Smooth muscle cell of the brain vasculature (primary cell): ENCODE measurements at regions not wholly inside any gene's neighbourhood (a gene's known extent, or its start where the extent isn't known, plus 50 kb on each side); places are given as distances from the start of the nearest gene placed in this dataset.

Experiments used
- DNase-seq: peaks from one replicate; pipeline ENCODE4 v3.0.0-alpha.2; 2012; ENCODE audit warnings: low read depth, low spot score

GRCh38 chr10:36302086-36302485 lies 660.0 kb upstream of the FZD8 start:
- DNase-seq = no peak

- no peak for DNase-seq
Observed at GRCh38 chr10:36301539-36301938, 659.4 kb upstream of the FZD8 start.

GRCh38 chr10:36301139-36301538 lies 659.0 kb upstream of the FZD8 start:
- no peak for DNase-seq

- DNase-seq = no peak
Observed at GRCh38 chr10:36283827-36284226, 641.7 kb upstream of the FZD8 start.

- no peak for DNase-seq
Observed at GRCh38 chr10:36281831-36282331, 639.8 kb upstream of the FZD8 start.

- no peak for DNase-seq
Observed at GRCh38 chr10:36280890-36281499, 638.9 kb upstream of the FZD8 start.

GRCh38 chr10:36280321-36280741 lies 638.2 kb upstream of the FZD8 start:
- DNase-seq = no peak

- no peak for DNase-seq
Observed at GRCh38 chr10:36278176-36278575, 636.1 kb upstream of the FZD8 start.

GRCh38 chr10:36277459-36277858 lies 635.4 kb upstream of the FZD8 start:
- no peak for DNase-seq

GRCh38 chr10:36271627-36272340 lies 629.7 kb upstream of the FZD8 start:
- DNase-seq = no peak

GRCh38 chr10:36269222-36269621 lies 627.1 kb upstream of the FZD8 start:
- DNase-seq = no peak

GRCh38 chr10:36266923-36267322 lies 624.8 kb upstream of the FZD8 start:
- DNase-seq = no peak

- no peak for DNase-seq
Observed at GRCh38 chr10:36265741-36266140, 623.6 kb upstream of the FZD8 start.

- no peak for DNase-seq
Observed at GRCh38 chr10:36263871-36264270, 621.8 kb upstream of the FZD8 start.

- DNase-seq = no peak
Observed at GRCh38 chr10:36256948-36257356, 614.9 kb upstream of the FZD8 start.

- DNase-seq = peak; percentile 21
Observed at GRCh38 chr10:36256166-36256565, 614.1 kb upstream of the FZD8 start.

GRCh38 chr10:36254199-36254598 lies 612.1 kb upstream of the FZD8 start:
- peak; percentile 4 for DNase-seq

- DNase-seq = no peak
Observed at GRCh38 chr10:36253731-36254130, 611.6 kb upstream of the FZD8 start.

- DNase-seq = no peak
Observed at GRCh38 chr10:36251068-36251467, 609.0 kb upstream of the FZD8 start.

- DNase-seq = no peak
Observed at GRCh38 chr10:36248304-36248981, 606.3 kb upstream of the FZD8 start.

- no peak for DNase-seq
Observed at GRCh38 chr10:36247478-36247877, 605.4 kb upstream of the FZD8 start.

GRCh38 chr10:36236931-36237330 lies 594.8 kb upstream of the FZD8 start:
- DNase-seq = no peak

- no peak for DNase-seq
Observed at GRCh38 chr10:36236341-36236740, 594.2 kb upstream of the FZD8 start.
